Urinary bladder (tissue), 3 donors: ENCODE measurements at regions not wholly inside any gene's neighbourhood (a gene's known extent, or its start where the extent isn't known, plus 50 kb on each side); places are given as distances from the start of the nearest gene placed in this dataset.
"Not testable (repeated sequence)": the region's sequence is repeated elsewhere in the genome, so short reads cannot be mapped to it uniquely, and the experiment has no call there.

Experiments
- DNase-seq: peaks from one replicate; pipeline ENCODE4 v3.0.0-alpha.2; 2015; ENCODE audit errors: extremely low spot score
- H3K27ac ChIP-seq: one replicate; pipeline ENCODE4 v1.5.1; 2013; ENCODE audit warnings: low read depth, mild to moderate bottlenecking, moderate library complexity
- H3K36me3 ChIP-seq: one replicate; pipeline ENCODE4 v1.6.1; 2013; ENCODE audit warnings: mild to moderate bottlenecking, moderate library complexity; ENCODE audit not compliant: insufficient read depth
- H3K4me1 ChIP-seq: one replicate; pipeline ENCODE4 v1.6.1; 2013; ENCODE audit warnings: mild to moderate bottlenecking, moderate library complexity; ENCODE audit not compliant: insufficient read depth
- H3K4me3 ChIP-seq: one replicate; pipeline ENCODE4 v1.5.1; 2013; ENCODE audit warnings: low read depth, low read length
- WGBS: extraction: QIAGEN DNeasy Blood & Tissue Kit; methylation state at CpG from one replicate; pipeline ENCODE4 v1.1.7; 2013; 5-methylcytosine and 5-hydroxymethylcytosine counted together
- donor health status: healthy with polysubstance abuse.
- donor health status: healthy.

DNA sequence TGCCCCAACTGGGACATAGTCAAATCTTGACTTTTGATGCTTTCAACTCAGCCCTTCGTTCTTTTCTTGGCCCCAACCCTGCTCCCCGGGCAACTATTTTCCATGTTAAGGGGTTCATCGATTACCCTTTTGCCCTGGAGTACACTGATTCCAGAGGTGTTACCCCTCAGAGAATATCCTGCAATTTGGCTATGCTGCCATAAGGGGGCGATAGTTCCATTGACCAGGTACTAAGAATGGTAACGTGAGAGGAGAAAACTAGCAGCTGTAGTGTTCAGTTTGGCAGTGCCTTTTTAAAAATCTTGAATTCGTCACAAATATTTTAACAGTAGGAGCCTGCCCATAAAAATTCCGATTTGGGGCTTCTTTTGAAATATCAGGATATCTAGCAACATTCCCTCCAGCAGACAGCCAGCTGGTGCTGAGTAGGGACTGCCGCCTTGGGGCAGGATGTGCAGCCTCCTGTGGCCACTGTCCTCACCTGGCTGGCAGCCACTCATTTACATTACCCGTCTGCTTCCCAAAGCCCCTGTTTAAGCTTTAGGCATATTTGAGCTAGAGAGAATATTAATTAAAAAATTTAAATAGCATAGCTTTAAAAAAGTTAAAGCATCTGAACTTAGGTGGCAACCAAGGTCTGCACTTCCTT is 146.3 kb upstream of the SKOR2 start:
- no peaks in the 10 kb centered on the region for H3K4me1 ChIP-seq
- no peak for DNase-seq
- H3K27ac ChIP-seq: no peak overlapping the region
- 24% methylated on average over 9 of the region's 9 CpGs for WGBS
- H3K4me3 ChIP-seq: no peak overlapping the region
- no peaks in the 10 kb centered on the region for H3K36me3 ChIP-seq

DNA sequence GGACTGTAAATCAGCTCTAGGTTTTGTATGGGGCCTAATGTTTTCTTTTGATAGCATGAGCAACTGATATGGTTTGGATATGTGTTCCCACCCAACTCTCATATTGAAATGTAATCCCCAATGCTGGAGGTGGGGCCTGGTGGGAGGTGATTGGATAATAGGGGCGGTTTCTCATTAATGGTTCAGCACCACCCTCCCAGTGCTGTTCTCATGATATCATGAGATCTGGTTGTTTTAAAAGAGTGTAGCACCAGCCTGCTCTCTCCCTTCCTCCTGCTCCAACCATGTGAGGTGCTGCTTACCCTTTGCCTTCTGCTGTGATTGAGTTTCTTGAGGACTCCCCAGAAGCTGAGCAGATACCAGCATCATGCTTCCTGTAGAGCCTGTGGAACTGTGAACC is 140.2 kb upstream of the SKOR2 start:
- no peak overlapping the region for H3K27ac ChIP-seq
- H3K4me3 ChIP-seq: no peak overlapping the region
- no peaks in the 10 kb centered on the region for H3K36me3 ChIP-seq
- no peaks in the 10 kb centered on the region for H3K4me1 ChIP-seq
- no peak for DNase-seq
- WGBS: 92% methylated on average over 1 of the region's 1 CpG

DNA sequence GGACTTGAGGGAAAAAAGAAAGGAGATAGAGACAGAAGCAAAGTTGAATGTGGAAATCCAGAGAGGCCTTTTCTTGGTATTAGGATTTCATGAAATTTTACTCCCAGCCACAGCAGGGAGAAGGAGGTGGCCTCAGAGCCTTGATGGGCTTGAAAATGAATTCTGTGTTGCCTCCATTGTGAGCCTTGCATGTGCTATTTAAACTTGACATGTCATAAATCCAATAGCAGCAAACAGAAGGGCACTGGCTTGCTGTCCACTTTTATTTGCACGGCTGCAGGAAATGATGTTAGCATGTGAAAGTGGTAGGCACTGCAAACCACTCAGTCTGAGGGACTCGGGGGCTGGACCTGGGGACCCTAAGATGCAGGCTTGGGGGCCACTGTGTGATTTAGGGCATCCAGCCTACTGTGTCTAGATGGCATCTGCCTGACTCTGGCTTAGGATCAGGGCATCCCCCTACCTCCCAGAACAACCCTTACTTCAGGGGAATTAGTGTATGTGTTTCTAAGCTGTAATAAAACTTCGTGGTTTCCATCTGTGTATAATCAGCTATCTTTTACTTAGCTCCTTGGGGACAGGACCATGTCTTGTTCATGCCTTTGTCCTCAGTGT is 139.1 kb upstream of the SKOR2 start:
- H3K4me3 ChIP-seq: no peak overlapping the region
- 17% methylated on average over 3 of the region's 3 CpGs for WGBS
- DNase-seq: no peak
- no peaks in the 10 kb centered on the region for H3K4me1 ChIP-seq
- H3K27ac ChIP-seq: no peak overlapping the region
- H3K36me3 ChIP-seq: no peaks in the 10 kb centered on the region

DNA sequence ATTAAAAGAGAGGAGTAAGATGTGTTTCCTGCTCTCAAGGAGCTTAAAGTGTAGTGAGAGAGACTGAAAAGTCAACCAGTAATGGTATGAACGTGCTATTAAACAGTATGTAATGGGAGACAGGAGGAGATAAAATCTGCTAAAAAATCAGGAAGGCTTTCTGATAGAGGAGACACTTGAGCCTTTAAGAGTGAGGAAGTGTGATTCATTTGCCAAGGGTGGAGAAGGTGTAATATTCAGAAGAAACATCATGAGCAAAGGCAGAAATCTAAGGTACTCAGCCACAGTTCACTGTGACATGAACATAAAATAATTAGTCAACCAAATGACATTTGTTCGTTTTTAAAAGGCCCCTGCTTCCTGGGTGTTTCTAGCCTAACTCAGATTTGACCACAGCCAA is 137.8 kb upstream of the SKOR2 start:
- WGBS: 9% methylated on average over 2 of the region's 2 CpGs
- Histone ChIP-seq H3K4me3 (no peak overlapping the region), H3K4me1 (no peaks in the 10 kb centered on the region), H3K36me3 (no peaks in the 10 kb centered on the region), H3K27ac (no peak overlapping the region)
- no peak for DNase-seq

DNA sequence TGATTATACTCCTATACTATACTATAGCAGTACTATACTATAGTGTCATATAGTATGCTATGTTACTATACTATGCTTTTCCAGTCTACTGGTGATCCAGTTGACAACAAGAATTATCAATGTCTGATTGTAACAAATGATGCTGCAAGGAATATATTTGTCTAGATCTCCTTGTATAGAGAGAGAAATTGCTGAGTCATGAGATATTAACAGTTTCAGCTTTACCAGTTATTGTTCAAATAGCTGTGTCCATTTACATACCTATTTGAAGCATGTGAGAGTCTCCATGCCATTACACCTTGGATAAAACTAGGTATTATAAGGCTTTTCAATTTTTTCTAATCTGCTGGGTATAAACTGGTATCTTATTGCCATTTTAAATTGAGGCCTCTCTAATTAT is 136.4 kb upstream of the SKOR2 start:
- Histone ChIP-seq H3K36me3 (no peaks in the 10 kb centered on the region), H3K4me3 (no peak overlapping the region), H3K27ac (no peak overlapping the region), H3K4me1 (no peaks in the 10 kb centered on the region)
- DNase-seq: no peak

DNA sequence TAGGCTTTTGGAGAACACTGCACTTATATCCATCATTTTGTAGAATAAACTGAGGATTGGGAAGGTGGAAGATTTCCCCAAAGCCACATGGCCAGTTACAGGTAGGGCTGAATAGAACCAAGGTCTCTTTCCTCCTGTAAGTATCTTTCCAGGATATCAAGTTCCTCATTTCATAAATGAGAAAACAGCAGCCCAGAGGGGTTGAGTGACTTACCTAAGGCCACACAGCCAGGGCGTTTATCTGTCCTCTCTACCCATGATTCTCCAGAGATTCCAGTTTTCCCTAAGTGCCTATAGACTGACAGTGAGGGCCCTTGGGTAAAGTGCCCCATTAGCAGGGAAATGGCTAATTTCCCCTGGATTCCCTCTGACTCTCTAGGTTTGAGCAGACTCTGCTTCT is 132.3 kb upstream of the SKOR2 start:
- H3K4me1 ChIP-seq: no peaks in the 10 kb centered on the region
- H3K4me3 ChIP-seq: no peak overlapping the region
- no peak for DNase-seq
- WGBS: 56% methylated on average over 1 of the region's 1 CpG
- no peak overlapping the region for H3K27ac ChIP-seq
- no peaks in the 10 kb centered on the region for H3K36me3 ChIP-seq

DNA sequence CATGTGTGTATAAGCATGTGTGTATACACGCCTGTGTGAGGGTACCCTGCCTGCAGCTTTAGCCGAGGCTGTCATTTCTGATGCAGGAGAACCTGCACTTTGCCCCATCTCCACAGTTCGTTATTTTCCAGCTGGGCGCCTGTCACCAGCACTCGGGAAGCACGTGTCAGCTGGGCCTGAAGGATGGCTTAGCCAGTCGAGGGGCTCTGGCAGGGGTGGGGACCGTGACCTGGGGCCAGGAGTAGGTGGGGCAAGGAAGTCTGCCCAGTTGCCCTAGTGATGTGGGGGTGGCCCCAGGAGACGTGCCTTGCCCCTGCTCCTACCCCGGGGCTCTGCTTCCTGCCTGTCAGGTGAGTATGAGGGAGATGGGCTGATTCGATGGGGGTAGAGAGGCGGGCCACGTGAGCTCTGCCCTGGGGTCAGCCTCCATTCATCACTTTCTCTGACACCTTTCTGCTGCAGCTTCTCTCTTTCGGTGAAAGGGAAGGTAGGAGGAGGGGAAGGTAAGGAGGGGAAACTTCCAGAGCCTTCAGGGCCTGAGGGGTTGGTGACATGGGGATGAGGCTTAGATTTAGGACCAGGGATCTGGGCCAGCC is 130.6 kb upstream of the SKOR2 start:
- Histone ChIP-seq H3K4me3 (no peak overlapping the region), H3K4me1 (no peaks in the 10 kb centered on the region), H3K36me3 (no peaks in the 10 kb centered on the region), H3K27ac (no peak overlapping the region)
- no peak for DNase-seq
- WGBS: 31% methylated on average over 14 of the region's 14 CpGs

DNA sequence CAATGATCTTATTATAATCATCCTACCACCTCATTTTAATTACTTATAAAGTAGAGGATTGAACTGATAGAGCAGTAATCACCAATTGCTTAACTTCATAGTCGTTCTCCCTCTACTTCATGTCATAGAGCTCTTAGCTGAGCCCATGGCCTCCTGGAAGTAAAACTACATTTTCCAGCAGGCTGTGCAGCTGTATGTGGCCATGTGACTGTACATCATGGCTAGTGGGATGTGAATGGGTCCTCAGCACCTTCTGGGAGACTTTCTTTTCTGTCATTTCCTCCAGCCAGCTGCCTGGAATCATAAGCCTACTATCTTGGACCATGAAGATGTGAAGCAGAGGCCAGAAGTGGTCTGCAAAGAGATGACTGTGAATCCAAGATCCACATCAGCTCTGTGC is 128.7 kb upstream of the SKOR2 start:
- no peak overlapping the region for H3K27ac ChIP-seq
- DNase-seq: no peak
- WGBS: 74% methylated on average over 1 of the region's 1 CpG

DNA sequence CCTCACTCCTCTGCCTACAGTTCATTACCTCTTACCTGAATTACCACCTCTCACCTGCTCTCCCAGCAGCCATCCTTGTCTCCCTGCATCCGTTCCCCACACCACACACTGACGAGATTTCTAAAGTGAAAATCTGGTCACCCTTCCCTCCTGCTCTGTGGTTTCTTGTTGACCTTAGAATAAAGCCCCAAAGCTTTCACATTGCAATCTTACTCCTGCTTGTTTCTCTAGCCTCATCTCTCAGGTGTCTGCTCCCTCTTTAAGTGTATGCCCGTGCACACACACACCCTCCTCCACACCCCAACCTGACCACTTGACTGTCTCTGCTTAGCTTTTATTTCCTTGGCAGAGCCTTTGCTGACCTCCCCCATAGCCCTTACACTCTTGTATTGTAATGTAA is 122.0 kb upstream of the SKOR2 start:
- Histone ChIP-seq H3K27ac (no peak overlapping the region), H3K36me3 (no peaks in the 10 kb centered on the region), H3K4me3 (no peak overlapping the region), H3K4me1 (no peaks in the 10 kb centered on the region)
- WGBS: 77% methylated on average over 3 of the region's 3 CpGs
- DNase-seq: no peak

More for the DNA sequence above, 128.7 kb upstream of the SKOR2 start:
- H3K4me3 ChIP-seq: no peak overlapping the region
- H3K4me1 ChIP-seq: no peaks in the 10 kb centered on the region
- no peaks in the 10 kb centered on the region for H3K36me3 ChIP-seq

DNA sequence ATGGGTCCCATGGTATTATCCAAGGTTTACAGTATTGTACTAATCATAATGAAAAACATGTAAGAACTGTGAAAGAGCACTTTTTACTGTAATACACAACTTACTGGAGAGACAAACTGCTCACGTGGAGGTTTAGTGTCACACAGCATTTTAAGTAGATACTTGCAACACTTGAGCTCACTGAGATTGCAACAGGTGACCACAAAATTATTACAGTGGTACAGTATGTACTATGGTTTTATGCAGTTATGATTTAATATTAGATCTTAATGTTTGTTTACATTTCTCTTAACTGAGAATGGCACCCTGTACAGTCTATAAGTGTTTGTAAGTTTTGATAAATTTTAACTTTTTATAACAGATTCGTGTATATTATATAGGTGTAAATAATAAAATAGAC is 118.6 kb upstream of the SKOR2 start:
- 67% methylated on average over 2 of the region's 2 CpGs for WGBS
- H3K27ac ChIP-seq: no peak overlapping the region
- H3K36me3 ChIP-seq: no peaks in the 10 kb centered on the region
- H3K4me3 ChIP-seq: no peak overlapping the region
- H3K4me1 ChIP-seq: no peaks in the 10 kb centered on the region
- no peak for DNase-seq

DNA sequence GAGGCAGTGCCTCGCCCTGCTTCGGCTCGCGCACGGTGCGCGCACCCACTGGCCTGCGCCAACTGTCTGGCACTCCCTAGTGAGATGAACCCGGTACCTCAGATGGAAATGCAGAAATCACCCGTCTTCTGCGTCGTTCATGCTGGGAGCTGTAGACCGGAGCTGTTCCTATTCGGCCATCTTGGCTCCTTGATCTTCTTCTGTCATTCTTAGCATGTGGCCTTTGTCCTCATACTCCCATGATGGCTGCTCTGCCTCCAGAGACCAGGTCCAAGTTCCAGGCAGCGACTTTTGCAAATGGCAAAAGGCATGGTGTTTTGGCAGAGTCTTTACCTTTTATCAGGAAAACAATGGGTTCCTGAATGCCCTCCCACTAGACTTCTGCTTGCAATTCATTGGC is 102.6 kb upstream of the SKOR2 start:
- not testable (repeated sequence) for DNase-seq
- WGBS: 87% methylated on average over 8 of the region's 15 CpGs

DNA sequence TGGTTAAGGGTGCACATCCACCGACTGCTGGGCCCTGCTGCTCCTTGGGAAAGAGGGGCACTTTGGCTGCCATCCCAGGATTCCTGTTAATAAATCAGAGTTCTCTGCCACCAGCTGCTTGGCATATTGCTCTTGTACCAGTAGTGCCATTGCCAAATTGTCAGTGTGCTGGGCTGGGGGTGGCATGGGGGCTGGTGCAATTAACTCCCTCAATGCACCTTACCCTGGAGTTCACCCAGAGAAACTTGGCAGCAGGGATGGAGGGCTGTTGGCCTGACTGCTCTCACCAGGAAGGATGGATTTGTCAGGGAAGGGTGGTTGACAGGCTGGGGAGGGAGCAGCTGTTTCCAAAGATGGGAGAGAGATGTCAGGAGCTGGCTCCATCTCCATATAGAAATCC is 94.6 kb upstream of the SKOR2 start:
- no peaks in the 10 kb centered on the region for H3K4me1 ChIP-seq

More for the DNA sequence above, 102.6 kb upstream of the SKOR2 start:
- H3K4me3 ChIP-seq, H3K4me1 ChIP-seq, H3K36me3 ChIP-seq, H3K27ac ChIP-seq: not testable (repeated sequence)

DNA sequence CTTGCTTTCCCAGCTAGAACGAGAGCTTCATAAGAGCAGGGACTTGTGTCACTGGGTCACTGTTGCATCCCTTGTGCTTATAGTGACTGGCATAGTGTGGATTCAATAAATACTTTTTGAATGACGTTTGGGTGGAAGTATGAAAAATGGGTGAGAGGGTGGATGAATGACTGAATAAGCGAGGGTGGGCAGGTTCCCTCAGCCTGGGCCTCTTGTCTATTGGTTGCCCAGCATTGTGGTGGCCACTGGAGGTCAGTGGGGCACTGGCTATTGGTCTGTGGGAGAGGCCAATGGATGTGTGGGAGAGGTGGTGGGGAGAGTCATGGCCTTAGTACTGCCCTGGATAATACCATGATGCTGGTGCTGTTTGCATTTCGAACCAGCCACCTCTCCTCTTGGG is 93.8 kb upstream of the SKOR2 start:
- Histone ChIP-seq H3K4me3 (no peak overlapping the region), H3K4me1 (no peaks in the 10 kb centered on the region), H3K36me3 (no peaks in the 10 kb centered on the region), H3K27ac (no peak overlapping the region)
- no peak for DNase-seq
- 71% methylated on average over 4 of the region's 4 CpGs for WGBS

More for the DNA sequence above, 94.6 kb upstream of the SKOR2 start:
- H3K36me3 ChIP-seq: no peaks in the 10 kb centered on the region
- no peak overlapping the region for H3K4me3 ChIP-seq
- no peak for DNase-seq
- WGBS: 43% methylated on average over 1 of the region's 1 CpG
- no peak overlapping the region for H3K27ac ChIP-seq

DNA sequence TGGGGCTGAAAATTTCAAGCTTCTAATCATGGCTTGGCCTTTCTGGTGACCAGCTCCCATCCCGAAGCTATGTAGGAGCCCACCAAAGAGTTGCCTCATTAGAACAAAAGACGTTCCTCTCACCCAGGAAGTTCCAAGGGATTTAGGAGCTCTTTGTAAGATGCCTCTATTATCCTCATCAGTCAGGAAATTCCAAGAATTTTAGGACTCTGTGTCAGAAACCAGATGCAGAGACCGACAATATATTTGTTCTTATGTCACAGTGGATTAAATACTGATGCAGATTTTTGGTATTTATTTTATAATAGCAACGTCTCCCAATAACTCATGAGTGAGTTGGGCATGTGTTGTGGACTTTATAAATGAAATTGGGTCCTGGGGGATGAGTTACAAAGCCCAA is 91.8 kb upstream of the SKOR2 start:
- H3K36me3 ChIP-seq: no peaks in the 10 kb centered on the region
- no peak for DNase-seq
- no peaks in the 10 kb centered on the region for H3K4me1 ChIP-seq
- H3K27ac ChIP-seq: no peak overlapping the region
- 52% methylated on average over 4 of the region's 4 CpGs for WGBS
- no peak overlapping the region for H3K4me3 ChIP-seq
